HCT116 (cell line): ENCODE measurements at regions not wholly inside any gene's neighbourhood (a gene's known extent, or its start where the extent isn't known, plus 50 kb on each side); places are given as distances from the start of the nearest gene placed in this dataset.

Source experiments
- ATAC-seq: fragments of 200-7000 bp; cut with Tn5 transposase; 2 replicates; pipeline ENCODE4 v1.9.1; 2020; ENCODE audit warnings: mild to moderate bottlenecking, moderate library complexity
- BruUV-seq: library from RNA; stranded (reverse); fragments of 400-500 nt; replicated peaks from 2 replicates; lab custom pipeline; 2021; lab: Mats Ljungman, UMichigan
- CTCF ChIA-PET: fragments of 300-600 bp; sonication (Branson Sonifier 250); formaldehyde crosslinking; loops from one replicate; lab custom pipeline; 2021; ENCODE audit warnings: antibody characterized with exemption; lab: Charles Lee
- POLR2A ChIA-PET: fragments of 300-600, 350-600 bp; sonication (Branson Sonifier 250); formaldehyde crosslinking; loops from one replicate; lab custom pipeline; 2021; ENCODE audit warnings: antibody characterized with exemption; lab: Charles Lee
- RAD21 ChIA-PET, 2 experiments: fragments of 300-600 bp; sonication (Branson Sonifier 250); formaldehyde crosslinking; loops; one replicate each; lab custom pipeline; 2023; ENCODE audit warnings: low total read pairs in 2 of 2; ENCODE audit not compliant: uncharacterized antibody in 2 of 2, unreplicated experiment in 2 of 2, low non-redundant PET in 1 of 2; lab: Charles Lee
- DNase-seq: peaks from one replicate; pipeline ENCODE4 v3.0.0-alpha.2; 2010; ENCODE audit warnings: low read depth, low spot score
- H2AFZ ChIP-seq: fragments of 200-600 bp; shearing (Covaris generic), sonication (generic); 2 replicates; pipeline ENCODE4 v1.6.1; 2017; ENCODE audit warnings: low read depth, mixed run types, mixed read lengths, antibody characterized with exemption, low read length; ENCODE audit not compliant: poor library complexity, severe bottlenecking
- H3K27ac ChIP-seq: 2 replicates; pipeline ENCODE4 v1.5.1; 2012; ENCODE audit warnings: low read depth, low read length
- H3K27me3 ChIP-seq: fragments of 200-600 bp; sonication (generic); 2 replicates; pipeline ENCODE4 v1.6.1; 2016; ENCODE audit warnings: mixed run types, low read length, mixed read lengths; ENCODE audit not compliant: insufficient read depth
- H3K36me3 ChIP-seq, 2 experiments: fragments of 200-500 bp in 1 of 2; fragments of 200-600 bp in 1 of 2; sonication (Bioruptor generic) in 1 of 2; sonication (generic) in 1 of 2; 2 replicates each; pipeline versions ENCODE4 v1.5.1 to v1.6.1; 2014 to 2016; ENCODE audit warnings: low read length in 2 of 2, inconsistent platforms in 1 of 2, mixed read lengths in 1 of 2, mixed run types in 1 of 2; ENCODE audit not compliant: insufficient read depth in 2 of 2, control insufficient read depth in 1 of 2
- H3K4me1 ChIP-seq, 2 experiments: fragments of 200-600 bp in 1 of 2; sonication (generic) in 1 of 2; 2 replicates each; pipeline versions ENCODE4 v1.5.1 to v1.6.1; 2012 to 2017; ENCODE audit warnings: low read length in 2 of 2, inconsistent platforms in 1 of 2, mild to moderate bottlenecking in 1 of 2, mixed read lengths in 1 of 2, mixed run types in 1 of 2, moderate library complexity in 1 of 2; ENCODE audit not compliant: insufficient read depth in 2 of 2, control insufficient read depth in 1 of 2
- H3K4me2 ChIP-seq: fragments of 200-600 bp; sonication (generic); 2 replicates; pipeline ENCODE4 v1.6.1; 2017; ENCODE audit warnings: mixed run types, low read length, mixed read lengths
- H3K4me3 ChIP-seq, 2 experiments: fragments of 200-600 bp in 1 of 2; sonication (generic) in 1 of 2; replicated peaks in 1 of 2; 2 replicates each; pipeline ENCODE4 v1.5.1; 2011 to 2016; ENCODE audit warnings: low read length in 2 of 2, control low read depth in 1 of 2, low read depth in 1 of 2, mild to moderate bottlenecking in 1 of 2, mixed read lengths in 1 of 2, mixed run types in 1 of 2
- H3K79me2 ChIP-seq: fragments of 200-600 bp; sonication (generic); 2 replicates; pipeline ENCODE4 v1.6.1; 2017; ENCODE audit warnings: mild to moderate bottlenecking, mixed run types, low read length, moderate library complexity, mixed read lengths; ENCODE audit not compliant: insufficient read depth
- H3K9ac ChIP-seq: fragments of 200-600 bp; sonication (generic); 2 replicates; pipeline ENCODE4 v1.6.1; 2016; ENCODE audit warnings: low read length, mixed read lengths
- H3K9me2 ChIP-seq: fragments of 200-600 bp; sonication (generic), shearing (Covaris generic); 2 replicates; pipeline ENCODE4 v1.6.1; 2017; ENCODE audit warnings: mixed run types, mild to moderate bottlenecking, moderate library complexity; ENCODE audit not compliant: insufficient read depth
- H3K9me3 ChIP-seq, 2 experiments: fragments of 200-500 bp in 1 of 2; fragments of 200-600 bp in 1 of 2; sonication (Bioruptor generic) in 1 of 2; sonication (generic) in 1 of 2; 2 replicates each; pipeline ENCODE4 v1.6.1; 2014 to 2017; ENCODE audit warnings: low read length in 2 of 2, mixed read lengths in 2 of 2, inconsistent platforms in 1 of 2, low read depth in 1 of 2, mild to moderate bottlenecking in 1 of 2, mixed run types in 1 of 2, moderate library complexity in 1 of 2; ENCODE audit not compliant: control insufficient read depth in 1 of 2, insufficient read depth in 1 of 2
- H4K20me1 ChIP-seq: fragments of 200-600 bp; sonication (generic), shearing (Covaris generic); 2 replicates; pipeline ENCODE4 v1.6.1; 2017; ENCODE audit warnings: mixed run types, mild to moderate bottlenecking, moderate library complexity; ENCODE audit not compliant: insufficient read depth
- CTCF ChIP-seq, 3 experiments: fragments of 200-600 bp in 1 of 3; sonication (generic) in 1 of 3; IDR thresholded peaks in 2 of 3; conservative IDR thresholded peaks in 1 of 3; 2 replicates each; pipeline ENCODE4 v1.5.1; 2012 to 2017; ENCODE audit warnings: low read depth in 2 of 3, low read length in 2 of 3, antibody characterized with exemption in 1 of 3, borderline replicate concordance in 1 of 3, control low read depth in 1 of 3, mild to moderate bottlenecking in 1 of 3, mixed read lengths in 1 of 3, mixed run types in 1 of 3, moderate library complexity in 1 of 3; ENCODE audit not compliant: insufficient read depth in 1 of 3
- EGR1 ChIP-seq: IDR thresholded peaks from 2 replicates; pipeline ENCODE4 v1.6.1; 2012; ENCODE audit warnings: low read depth
- EZH2phosphoT487 ChIP-seq: fragments of 200-600 bp; IDR thresholded peaks from 2 replicates; pipeline ENCODE4 v1.6.1; 2018; ENCODE audit warnings: antibody characterized with exemption, borderline replicate concordance
- FOSL1 ChIP-seq: IDR thresholded peaks from 2 replicates; pipeline ENCODE4 v1.6.1; 2012; ENCODE audit warnings: low read depth
- JUND ChIP-seq: IDR thresholded peaks from 2 replicates; pipeline ENCODE4 v1.6.1; 2012
- MAX ChIP-seq: IDR thresholded peaks from 2 replicates; pipeline ENCODE4 v1.6.1; 2012
- POLR2A ChIP-seq: IDR thresholded peaks from 2 replicates; pipeline ENCODE4 v1.7.0; 2011; ENCODE audit warnings: borderline replicate concordance; ENCODE audit not compliant: insufficient read depth, insufficient read length; ENCODE audit errors: extremely low read depth
- POLR2AphosphoS5 ChIP-seq: IDR thresholded peaks from 2 replicates; pipeline ENCODE4 v1.6.1; 2011; ENCODE audit warnings: mild to moderate bottlenecking, low read depth, low read length, moderate library complexity
- SIN3A ChIP-seq: IDR thresholded peaks from 2 replicates; pipeline ENCODE4 v1.6.1; 2012; ENCODE audit warnings: low read depth
- SP1 ChIP-seq: IDR thresholded peaks from 2 replicates; pipeline ENCODE4 v1.6.1; 2012; ENCODE audit warnings: low read depth
- SRF ChIP-seq: IDR thresholded peaks from 2 replicates; pipeline ENCODE4 v1.6.1; 2012; ENCODE audit warnings: low read depth
- TCF7L2 ChIP-seq: IDR thresholded peaks from 2 replicates; pipeline ENCODE4 v1.7.0; 2011; ENCODE audit warnings: borderline replicate concordance, inconsistent platforms; ENCODE audit not compliant: insufficient read depth, insufficient read length; ENCODE audit errors: extremely low read depth
- ZBTB33 ChIP-seq: IDR thresholded peaks from 2 replicates; pipeline ENCODE4 v1.6.1; 2011; ENCODE audit warnings: mild to moderate bottlenecking, low read length, moderate library complexity; ENCODE audit not compliant: insufficient replicate concordance; ENCODE audit errors: extremely low read depth
- ZFX ChIP-seq: fragments of 450-650 bp; IDR thresholded peaks from 2 replicates; pipeline ENCODE4 v1.6.1; 2017
- ZNF274 ChIP-seq: fragments of 200-500 bp; sonication (Bioruptor generic); IDR thresholded peaks from 2 replicates; pipeline ENCODE4 v1.6.1; 2014; ENCODE audit warnings: mild to moderate bottlenecking, low read depth, low read length, inconsistent platforms
- intact Hi-C: fragments of 100-400 bp; cut with micrococcal nuclease; formaldehyde crosslinking; loops from 2 replicates; pipeline ENCODE4 v1.10.0; 2022

GRCh38 chr18:40380686-40381439 is 1574.2 kb upstream of the PIK3C3 start:
- no peak for TF ChIP-seq SRF
- no peak for TF ChIP-seq POLR2A
- TF ChIP-seq SIN3A: no peak
- TF ChIP-seq EGR1: no peak
- TF ChIP-seq POLR2AphosphoS5: no peak
- TF ChIP-seq TCF7L2: no peak
- no peak for TF ChIP-seq JUND
- no peak for TF ChIP-seq MAX
- no peak for TF ChIP-seq CTCF (IDR thresholded peaks at IDR 0.05 in 2 of 3, conservative IDR thresholded peaks at IDR 0.05 in 1 of 3; ENCODE audit: borderline replicate concordance in 1 of 3, insufficient read depth in 1 of 3, low read depth in 2 of 3, low read length in 2 of 3)
- TF ChIP-seq FOSL1: no peak
- no peak for TF ChIP-seq ZBTB33
- TF ChIP-seq EZH2phosphoT487: no peak
- TF ChIP-seq ZFX: no peak
- TF ChIP-seq ZNF274: no peak
- TF ChIP-seq SP1: no peak
- intact Hi-C loops: no loop called here
- Histone ChIP-seq H2AFZ (no peak overlapping the region), H3K27me3 (no peaks in the 10 kb centered on the region), H3K9me2 (no peaks in the 10 kb centered on the region), H3K4me2 (no peak overlapping the region), H3K9me3 (no peaks in the 10 kb centered on the region; a peak in 2 of 4 replicates), H3K4me1 (no peaks in the 10 kb centered on the region), H3K4me3 (no peak overlapping the region), H3K9ac (no peak overlapping the region), H3K79me2 (no peaks in the 10 kb centered on the region), H4K20me1 (no peaks in the 10 kb centered on the region), H3K36me3 (no peaks in the 10 kb centered on the region), H3K27ac (no peak overlapping the region)
- BruUV-seq: no TSS peak
- CTCF ChIA-PET: no interaction called here
- RAD21 ChIA-PET: no interaction called here
- no peak for DNase-seq
- ATAC-seq: no peak
- POLR2A ChIA-PET: no interaction called here
